K562 (cell line): ENCODE measurements at regions not wholly inside any gene's neighbourhood (a gene's known extent, or its start where the extent isn't known, plus 50 kb on each side); places are given as distances from the start of the nearest gene placed in this dataset.

Experiments used
- ATAC-seq: fragments of 200-7000 bp; cut with Tn5 transposase; 3 replicates; pipeline ENCODE4 v1.9.1; 2020; ENCODE audit warnings: moderate library complexity
- BruUV-seq: library from RNA; stranded (reverse); fragments of 400-500 nt; replicated peaks from 2 replicates; lab custom pipeline; 2021; lab: Mats Ljungman, UMichigan
- CTCF ChIA-PET: fragments of 300-600 bp; formaldehyde crosslinking; extraction: SDS; loops from one replicate; lab custom pipeline; 2021; ENCODE audit warnings: low intra/inter-chr PET ratio; lab: Yijun Ruan, JAX
- POLR2A ChIA-PET: fragments of 300-600, 350-650 bp; sonication (Branson Sonifier 250); formaldehyde crosslinking; extraction: SDS; loops from one replicate; lab custom pipeline; 2021; ENCODE audit warnings: antibody characterized with exemption, inconsistent platforms; lab: Yijun Ruan, JAX
- DNase-seq, 4 experiments: peaks; one replicate each; pipeline versions ENCODE4 v3.0.0 to v3.0.0-alpha.2; 2011 to 2018; ENCODE audit warnings: low spot score in 3 of 4, mixed read lengths in 3 of 4; ENCODE audit errors: extremely low read depth in 1 of 4
- FAIRE-seq: peaks from 2 replicates; lab custom pipeline; 2011; peaks lifted over from hg19 to GRCh38; lab: Jason Lieb, UNC
- H2AFZ ChIP-seq: 2 replicates; pipeline ENCODE4 v1.6.0; 2011; ENCODE audit warnings: low read depth, low read length, control low read depth, inconsistent platforms
- H3K27ac ChIP-seq: fragments of 200-600 bp; 3 replicates; pipeline ENCODE4 v1.8.0; 2011; ENCODE audit warnings: low read depth, mild to moderate bottlenecking, control low read depth, inconsistent platforms, low read length, moderate library complexity, mixed read lengths; ENCODE audit errors: extremely low read depth
- H3K27me3 ChIP-seq, 2 experiments: fragments of 300-600 bp in 1 of 2; 2 replicates in 1 of 2; 3 replicates in 1 of 2; pipeline versions ENCODE4 v1.6.0 to v1.8.0; 2011; ENCODE audit warnings: inconsistent platforms in 2 of 2, low read length in 2 of 2, mild to moderate bottlenecking in 1 of 2, mixed read lengths in 1 of 2, moderate library complexity in 1 of 2; ENCODE audit not compliant: control insufficient read depth in 2 of 2, insufficient read depth in 2 of 2
- H3K36me3 ChIP-seq: fragments of 300-600 bp; 3 replicates; pipeline ENCODE4 v1.8.0; 2011; ENCODE audit warnings: mild to moderate bottlenecking, low read length, inconsistent platforms; ENCODE audit not compliant: control insufficient read depth, insufficient read depth
- H3K4me1 ChIP-seq, 2 experiments: fragments of 200-600 bp in 1 of 2; replicated peaks in 1 of 2; 2 replicates in 1 of 2; 3 replicates in 1 of 2; pipeline versions ENCODE4 v1.5.1 to v1.8.0; 2011; ENCODE audit warnings: inconsistent platforms in 2 of 2, low read length in 2 of 2, mild to moderate bottlenecking in 1 of 2, mixed read lengths in 1 of 2, moderate library complexity in 1 of 2; ENCODE audit not compliant: control insufficient read depth in 2 of 2, insufficient read depth in 2 of 2
- H3K4me2 ChIP-seq: 2 replicates; pipeline ENCODE4 v1.6.1; 2011; ENCODE audit warnings: low read length, control low read depth, inconsistent platforms, mixed read lengths; ENCODE audit not compliant: insufficient read depth
- H3K4me3 ChIP-seq: fragments of 200-600 bp; sonication (generic), shearing (Covaris generic); 2 replicates; pipeline ENCODE4 v1.5.1; 2016; ENCODE audit warnings: control low read depth, inconsistent platforms
- H3K79me2 ChIP-seq: fragments of 200-600 bp; 3 replicates; pipeline ENCODE4 v1.8.0; 2011; ENCODE audit warnings: low read length, inconsistent platforms; ENCODE audit not compliant: control insufficient read depth, insufficient read depth
- H3K9ac ChIP-seq, 2 experiments: 2 replicates each; pipeline versions ENCODE4 v1.6.0 to v1.6.1; 2011; ENCODE audit warnings: low read depth in 2 of 2, low read length in 2 of 2, control low read depth in 1 of 2, inconsistent platforms in 1 of 2, mild to moderate bottlenecking in 1 of 2, mixed read lengths in 1 of 2; ENCODE audit not compliant: insufficient read depth in 1 of 2
- H3K9me1 ChIP-seq: one replicate; pipeline ENCODE4 v1.6.0; 2011; ENCODE audit warnings: inconsistent platforms, mild to moderate bottlenecking, low read length, moderate library complexity; ENCODE audit not compliant: control insufficient read depth, insufficient read depth
- H3K9me3 ChIP-seq: replicated peaks from 2 replicates; pipeline ENCODE4 v1.5.1; 2011; ENCODE audit warnings: low read depth, low read length, inconsistent platforms; ENCODE audit not compliant: control insufficient read depth, insufficient read depth
- H4K20me1 ChIP-seq: replicated peaks from 2 replicates; pipeline ENCODE4 v1.6.1; 2011; ENCODE audit warnings: low read length, inconsistent platforms, mixed read lengths; ENCODE audit not compliant: control insufficient read depth, insufficient read depth
- NCOA4 ChIP-seq: fragments of 450-650 bp; IDR thresholded peaks from 2 replicates; pipeline ENCODE4 v1.6.1; 2018; ENCODE audit warnings: mild to moderate bottlenecking; ENCODE audit not compliant: partially characterized antibody
- PPARD ChIP-seq: fragments of 250-450 bp; sonication (Bioruptor Pico); IDR thresholded peaks from 2 replicates; pipeline ENCODE4 v1.8.0; 2022; ENCODE audit warnings: inconsistent platforms, mild to moderate bottlenecking, moderate library complexity
- RCOR1 ChIP-seq, 2 experiments: IDR thresholded peaks; 2 replicates each; pipeline ENCODE4 v1.6.1; 2012; ENCODE audit warnings: low read depth in 2 of 2, low read length in 2 of 2, borderline replicate concordance in 1 of 2, improper control_type of control experiment in 1 of 2
- TAF1 ChIP-seq: IDR thresholded peaks from 2 replicates; pipeline ENCODE4 v1.6.1; 2011; ENCODE audit warnings: mild to moderate bottlenecking, low read length, moderate library complexity; ENCODE audit not compliant: insufficient read depth, control insufficient read depth, severe bottlenecking; ENCODE audit errors: extremely low read depth
- ZBTB17 ChIP-seq: fragments of 450-650 bp; formaldehyde crosslinking; IDR thresholded peaks from 2 replicates; pipeline ENCODE4 v1.4.0; 2020; ENCODE audit warnings: mild to moderate bottlenecking
- ZNF232 ChIP-seq: sonication (generic); formaldehyde crosslinking; IDR thresholded peaks from 2 replicates; pipeline ENCODE4 v1.8.0; 2022; ENCODE audit warnings: mild to moderate bottlenecking, missing genetic modification reagents
- ZNF354B ChIP-seq: fragments of 250-450 bp; sonication (Bioruptor Pico); IDR thresholded peaks from 2 replicates; pipeline ENCODE4 v1.4.0; 2020
- WGBS: fragments of 100-300 bp; shearing (Covaris generic); methylation state at CpG from one replicate; pipeline ENCODE4 v1.1.6; 2016; ENCODE audit warnings: low coverage, mixed read lengths; ENCODE audit not compliant: insufficient coverage; ENCODE audit errors: missing lambda C conversion rate; 5-methylcytosine and 5-hydroxymethylcytosine counted together
- in situ Hi-C: fragments of 300-500 bp; cut with MboI; formaldehyde crosslinking; loops from 4 replicates; pipeline ENCODE4 v1.15.0; 2018; ENCODE audit warnings: inconsistent platforms, mixed read lengths
- intact Hi-C: fragments of 100-400 bp; cut with micrococcal nuclease; formaldehyde crosslinking; loops from 2 replicates; pipeline ENCODE4 v1.14.2; 2022
- TF ChIP-seq, protein P1 (sequence below): sonication (generic); formaldehyde crosslinking; IDR thresholded peaks from 2 replicates; pipeline ENCODE4 v1.8.1; 2023; ENCODE audit warnings: mild to moderate bottlenecking, missing genetic modification reagents
- TF ChIP-seq, protein P2 (sequence below): sonication (generic); formaldehyde crosslinking; IDR thresholded peaks from 2 replicates; pipeline ENCODE4 v1.8.1; 2023; ENCODE audit warnings: mild to moderate bottlenecking, missing genetic modification reagents
- TF ChIP-seq, protein P3 (sequence below): fragments of 250-450 bp; sonication (Bioruptor Pico); IDR thresholded peaks from 2 replicates; pipeline ENCODE4 v1.5.0; 2020; ENCODE audit warnings: mild to moderate bottlenecking

DNA sequence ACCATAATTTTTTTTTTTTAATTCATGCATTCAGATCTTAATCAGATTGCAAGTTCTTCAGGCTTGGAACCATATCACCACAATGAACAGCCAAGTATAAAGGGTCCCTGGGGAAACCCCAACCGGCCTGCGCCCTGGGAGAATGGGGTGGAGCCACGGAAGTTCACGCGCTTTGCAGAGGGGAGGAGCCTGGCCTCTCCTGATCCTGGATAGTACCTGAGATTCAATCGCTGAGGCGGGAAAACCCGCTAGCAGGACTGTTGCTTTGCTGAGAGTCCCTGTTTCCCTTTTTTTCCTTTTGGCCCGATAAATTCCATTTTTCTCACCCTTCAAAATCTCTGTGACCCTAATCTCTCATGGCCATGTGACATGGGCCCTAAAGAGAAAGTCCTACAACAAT is 385.1 kb downstream of the IRS2 start:
- Histone ChIP-seq H2AFZ (no peak overlapping the region), H3K9ac (no peak overlapping the region), H3K79me2 (no peaks in the 10 kb centered on the region), H4K20me1 (no peaks in the 10 kb centered on the region), H3K9me1 (no peaks in the 10 kb centered on the region), H3K9me3 (no peaks in the 10 kb centered on the region), H3K27me3 (no peaks in the 10 kb centered on the region), H3K27ac (no peak overlapping the region), H3K36me3 (no peaks in the 10 kb centered on the region), H3K4me2 (no peak overlapping the region), H3K4me3 (no peak overlapping the region), H3K4me1 (no peaks in the 10 kb centered on the region)
- TF ChIP-seq NCOA4: no peak
- TF ChIP-seq ZBTB17 (CRISPR knock-in tag): no peak
- 3% methylated on average over 9 of the region's 9 CpGs for WGBS
- DNase-seq (no peak), ATAC-seq (no peak), FAIRE-seq (no peak)
- ChIA-PET POLR2A (no interaction called here), CTCF (no interaction called here)
- in situ Hi-C loops (no loop called here), intact Hi-C loops (no loop called here)
- no TSS peak for BruUV-seq

DNA sequence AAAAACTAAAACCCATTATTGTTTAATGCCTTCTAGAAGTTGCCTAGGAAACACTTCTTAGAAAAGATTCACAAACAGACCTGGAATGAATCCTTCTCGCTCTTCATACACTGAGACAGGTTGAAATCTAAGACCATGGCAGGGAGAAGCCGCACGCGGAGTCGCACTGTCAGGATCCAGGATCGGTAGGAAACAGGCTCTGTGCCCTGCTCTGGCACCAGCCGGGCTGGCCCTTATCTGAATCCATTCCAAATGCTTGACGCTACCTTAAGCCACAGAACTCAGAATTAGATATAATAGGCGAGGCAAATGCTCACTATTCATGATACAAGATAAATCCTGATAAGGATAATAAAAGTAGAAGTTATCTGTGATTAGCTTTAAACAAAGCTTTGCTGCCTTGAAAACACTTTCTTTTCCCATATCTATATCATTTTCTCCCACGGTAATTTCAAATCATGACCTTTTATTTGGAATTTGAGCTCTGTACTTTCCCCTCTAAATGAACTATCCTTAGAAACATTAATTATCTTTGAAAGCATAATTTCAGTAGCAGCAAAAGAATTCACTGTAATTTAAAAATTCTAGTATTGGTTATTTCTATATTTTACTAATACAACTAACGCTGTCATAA is 385.6 kb downstream of the IRS2 start:
- Histone ChIP-seq H3K4me3 (no peak overlapping the region), H3K27ac (no peak overlapping the region), H3K9me3 (no peaks in the 10 kb centered on the region), H3K4me2 (no peak overlapping the region), H3K4me1 (no peaks in the 10 kb centered on the region), H2AFZ (no peak overlapping the region), H3K36me3 (no peaks in the 10 kb centered on the region), H3K9ac (no peak overlapping the region), H4K20me1 (no peaks in the 10 kb centered on the region), H3K79me2 (no peaks in the 10 kb centered on the region), H3K9me1 (no peaks in the 10 kb centered on the region), H3K27me3 (no peaks in the 10 kb centered on the region)
- DNase-seq (no peak), ATAC-seq (no peak), FAIRE-seq (no peak)
- CTCF ChIA-PET: no interaction called here
- BruUV-seq: no TSS peak
- in situ Hi-C loops: no loop called here
- intact Hi-C loops: no loop called here
- POLR2A ChIA-PET: no interaction called here
- TF ChIP-seq, protein P1, sequence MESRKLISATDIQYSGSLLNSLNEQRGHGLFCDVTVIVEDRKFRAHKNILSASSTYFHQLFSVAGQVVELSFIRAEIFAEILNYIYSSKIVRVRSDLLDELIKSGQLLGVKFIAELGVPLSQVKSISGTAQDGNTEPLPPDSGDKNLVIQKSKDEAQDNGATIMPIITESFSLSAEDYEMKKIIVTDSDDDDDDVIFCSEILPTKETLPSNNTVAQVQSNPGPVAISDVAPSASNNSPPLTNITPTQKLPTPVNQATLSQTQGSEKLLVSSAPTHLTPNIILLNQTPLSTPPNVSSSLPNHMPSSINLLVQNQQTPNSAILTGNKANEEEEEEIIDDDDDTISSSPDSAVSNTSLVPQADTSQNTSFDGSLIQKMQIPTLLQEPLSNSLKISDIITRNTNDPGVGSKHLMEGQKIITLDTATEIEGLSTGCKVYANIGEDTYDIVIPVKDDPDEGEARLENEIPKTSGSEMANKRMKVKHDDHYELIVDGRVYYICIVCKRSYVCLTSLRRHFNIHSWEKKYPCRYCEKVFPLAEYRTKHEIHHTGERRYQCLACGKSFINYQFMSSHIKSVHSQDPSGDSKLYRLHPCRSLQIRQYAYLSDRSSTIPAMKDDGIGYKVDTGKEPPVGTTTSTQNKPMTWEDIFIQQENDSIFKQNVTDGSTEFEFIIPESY: no peak
- TF ChIP-seq ZNF232 (CRISPR knock-in tag) (no peak), TAF1 (no peak), ZNF354B (CRISPR knock-in tag) (no peak), RCOR1 (IDR thresholded peaks at IDR 0.05; ENCODE audit: borderline replicate concordance in 1 of 2, low read depth in 2 of 2, low read length in 2 of 2) (no peak), PPARD (CRISPR knock-in tag) (no peak)
- TF ChIP-seq, protein P2, sequence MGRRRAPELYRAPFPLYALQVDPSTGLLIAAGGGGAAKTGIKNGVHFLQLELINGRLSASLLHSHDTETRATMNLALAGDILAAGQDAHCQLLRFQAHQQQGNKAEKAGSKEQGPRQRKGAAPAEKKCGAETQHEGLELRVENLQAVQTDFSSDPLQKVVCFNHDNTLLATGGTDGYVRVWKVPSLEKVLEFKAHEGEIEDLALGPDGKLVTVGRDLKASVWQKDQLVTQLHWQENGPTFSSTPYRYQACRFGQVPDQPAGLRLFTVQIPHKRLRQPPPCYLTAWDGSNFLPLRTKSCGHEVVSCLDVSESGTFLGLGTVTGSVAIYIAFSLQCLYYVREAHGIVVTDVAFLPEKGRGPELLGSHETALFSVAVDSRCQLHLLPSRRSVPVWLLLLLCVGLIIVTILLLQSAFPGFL: no peak
- TF ChIP-seq, protein P3, sequence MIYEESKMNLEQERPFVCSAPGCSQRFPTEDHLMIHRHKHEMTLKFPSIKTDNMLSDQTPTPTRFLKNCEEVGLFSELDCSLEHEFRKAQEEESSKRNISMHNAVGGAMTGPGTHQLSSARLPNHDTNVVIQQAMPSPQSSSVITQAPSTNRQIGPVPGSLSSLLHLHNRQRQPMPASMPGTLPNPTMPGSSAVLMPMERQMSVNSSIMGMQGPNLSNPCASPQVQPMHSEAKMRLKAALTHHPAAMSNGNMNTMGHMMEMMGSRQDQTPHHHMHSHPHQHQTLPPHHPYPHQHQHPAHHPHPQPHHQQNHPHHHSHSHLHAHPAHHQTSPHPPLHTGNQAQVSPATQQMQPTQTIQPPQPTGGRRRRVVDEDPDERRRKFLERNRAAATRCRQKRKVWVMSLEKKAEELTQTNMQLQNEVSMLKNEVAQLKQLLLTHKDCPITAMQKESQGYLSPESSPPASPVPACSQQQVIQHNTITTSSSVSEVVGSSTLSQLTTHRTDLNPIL: no peak
- WGBS: 15% methylated on average over 11 of the region's 11 CpGs
